Thoracic aorta (tissue), 2 donors: ENCODE measurements at regions not wholly inside any gene's neighbourhood (a gene's known extent, or its start where the extent isn't known, plus 50 kb on each side); places are given as distances from the start of the nearest gene placed in this dataset.

Source experiments
- ATAC-seq: fragments of 150-250 bp; one replicate; pipeline ENCODE4 v1.8.0; 2017; ENCODE audit warnings: low read depth; ENCODE audit not compliant: insufficient number of reproducible peaks, low FRiP score
- DNase-seq: peaks from one replicate; pipeline ENCODE4 v3.0.0-alpha.2; 2020; ENCODE audit warnings: low spot score
- H3K27ac ChIP-seq, 2 donors: fragments of 200-600 bp; sonication (generic); 1 replicate in 1 of 2; 2 replicates in 1 of 2; pipeline ENCODE4 v1.5.1; 2016; ENCODE audit warnings: mild to moderate bottlenecking in 2 of 2, moderate library complexity in 2 of 2
- H3K27me3 ChIP-seq: fragments of 200-600 bp; sonication (generic); replicated peaks from 2 replicates; pipeline ENCODE4 v1.6.0; 2016; ENCODE audit warnings: mild to moderate bottlenecking; ENCODE audit not compliant: insufficient read depth
- H3K36me3 ChIP-seq: fragments of 200-600 bp; sonication (generic); one replicate; pipeline ENCODE4 v1.5.1; 2016
- H3K4me1 ChIP-seq, 2 donors: fragments of 200-600 bp; sonication (generic); 1 replicate in 1 of 2; 2 replicates in 1 of 2; pipeline versions ENCODE4 v1.5.1 to v1.6.0; 2016; ENCODE audit warnings: low read depth in 2 of 2, mild to moderate bottlenecking in 1 of 2; ENCODE audit not compliant: control insufficient read depth in 1 of 2
- H3K4me3 ChIP-seq: fragments of 200-600 bp; sonication (generic); 2 replicates; pipeline ENCODE4 v1.5.1; 2016; ENCODE audit warnings: mild to moderate bottlenecking
- H3K9me3 ChIP-seq: fragments of 200-600 bp; sonication (generic); 2 replicates; pipeline ENCODE4 v1.5.1; 2016
- CTCF ChIP-seq: fragments of 200-600 bp; sonication (generic); IDR thresholded peaks from one replicate; pipeline ENCODE4 v1.5.1; 2019; ENCODE audit warnings: antibody characterized with exemption

GRCh38 chr1:244114892-244115291, 63.8 kb downstream of the ZBTB18 start:
- ATAC-seq (no peak), DNase-seq (no peak)
- no peaks in the 10 kb centered on the region for H3K9me3 ChIP-seq
- H3K4me1 ChIP-seq, result peaks cover 0 to 5% of the 10 kb centered on the region in 2 donors
- TF ChIP-seq CTCF, result no peak
- no peak overlapping the region for H3K4me3 ChIP-seq
- H3K27ac ChIP-seq, result no peak overlapping the region
- H3K27me3 ChIP-seq, result no peaks in the 10 kb centered on the region
- no peaks in the 10 kb centered on the region for H3K36me3 ChIP-seq

- no peaks in the 10 kb centered on the region for H3K9me3 ChIP-seq
- ATAC-seq (no peak), DNase-seq (no peak)
- H3K27me3 ChIP-seq, result no peaks in the 10 kb centered on the region
- no peak overlapping the region for H3K4me3 ChIP-seq
- TF ChIP-seq CTCF, result no peak
- H3K27ac ChIP-seq, result no peak overlapping the region
- peaks cover 0 to 5% of the 10 kb centered on the region in 2 donors for H3K4me1 ChIP-seq
- no peaks in the 10 kb centered on the region for H3K36me3 ChIP-seq
These were observed 65.9 kb downstream of the ZBTB18 start for GRCh38 chr1:244116946-244117345.

- no peaks in the 10 kb centered on the region for H3K27me3 ChIP-seq
- ATAC-seq, result no peak
- no peaks in the 10 kb centered on the region for H3K9me3 ChIP-seq
- no peak overlapping the region for H3K27ac ChIP-seq
- DNase-seq, result no peak
- H3K36me3 ChIP-seq, result no peaks in the 10 kb centered on the region
- TF ChIP-seq CTCF, result no peak
- peaks cover 0 to 5% of the 10 kb centered on the region in 2 donors for H3K4me1 ChIP-seq
- H3K4me3 ChIP-seq, result no peak overlapping the region
These were observed 67.2 kb downstream of the ZBTB18 start for GRCh38 chr1:244118109-244118761.

- no peaks in the 10 kb centered on the region for H3K9me3 ChIP-seq
- no peaks in the 10 kb centered on the region for H3K27me3 ChIP-seq
- no peak overlapping the region for H3K27ac ChIP-seq
- H3K36me3 ChIP-seq, result no peaks in the 10 kb centered on the region
- H3K4me1 ChIP-seq, result no peaks in the 10 kb centered on the region
- ATAC-seq (no peak), DNase-seq (no peak)
- H3K4me3 ChIP-seq, result no peak overlapping the region
- TF ChIP-seq CTCF, result no peak
These were observed 77.7 kb downstream of the ZBTB18 start for GRCh38 chr1:244128591-244129383.

GRCh38 chr1:244137276-244137675, 86.2 kb downstream of the ZBTB18 start:
- H3K27me3 ChIP-seq, result no peaks in the 10 kb centered on the region
- ATAC-seq (no peak), DNase-seq (no peak)
- no peaks in the 10 kb centered on the region for H3K36me3 ChIP-seq
- H3K27ac ChIP-seq, result no peak overlapping the region
- TF ChIP-seq CTCF, result no peak
- no peak overlapping the region for H3K4me3 ChIP-seq
- no peaks in the 10 kb centered on the region for H3K9me3 ChIP-seq
- H3K4me1 ChIP-seq, result no peaks in the 10 kb centered on the region
